Suprapubic skin (tissue), 4 donors: ENCODE measurements at regions not wholly inside any gene's neighbourhood (a gene's known extent, or its start where the extent isn't known, plus 50 kb on each side); places are given as distances from the start of the nearest gene placed in this dataset.

Source experiments
- POLR2A ChIP-seq, 2 donors: fragments of 450-650 bp; IDR thresholded peaks; one replicate each; pipeline ENCODE4 v1.6.1; 2017; ENCODE audit warnings: antibody characterized with exemption in 2 of 2, mild to moderate bottlenecking in 2 of 2, moderate library complexity in 2 of 2
- POLR2AphosphoS5 ChIP-seq, 3 donors: sonication (generic); formaldehyde crosslinking; IDR thresholded peaks; one replicate each; pipeline ENCODE4 v1.6.1; 2017; ENCODE audit warnings: antibody characterized with exemption in 3 of 3
- TF ChIP-seq, protein P1 (sequence below), 2 donors: fragments of 200-600 bp in 1 of 2; fragments of 450-650 bp in 1 of 2; sonication (generic) in 1 of 2; IDR thresholded peaks; one replicate each; pipeline ENCODE4 v1.5.1; 2016 to 2019; ENCODE audit warnings: antibody characterized with exemption in 2 of 2, mild to moderate bottlenecking in 1 of 2, moderate library complexity in 1 of 2

DNA sequence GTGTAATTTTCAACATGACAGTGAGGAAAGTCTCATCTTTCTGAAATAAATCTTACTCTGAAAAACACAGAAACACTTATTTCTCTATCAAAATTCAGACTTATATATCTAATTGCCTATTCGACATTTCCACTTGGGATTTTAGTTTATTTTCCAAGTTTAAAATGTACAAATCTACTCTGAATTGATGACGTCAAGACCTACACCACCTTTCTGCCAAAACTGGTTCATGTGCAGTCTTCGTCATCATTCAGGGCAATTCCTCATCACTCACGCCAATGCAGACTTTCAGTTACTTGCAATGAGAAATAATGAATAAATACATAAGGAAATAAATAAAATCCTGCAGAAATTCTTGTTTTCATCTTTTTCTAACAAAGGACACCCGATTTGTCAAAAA lies 843.8 kb downstream of the C12orf50 start:
- TF ChIP-seq, protein P1, sequence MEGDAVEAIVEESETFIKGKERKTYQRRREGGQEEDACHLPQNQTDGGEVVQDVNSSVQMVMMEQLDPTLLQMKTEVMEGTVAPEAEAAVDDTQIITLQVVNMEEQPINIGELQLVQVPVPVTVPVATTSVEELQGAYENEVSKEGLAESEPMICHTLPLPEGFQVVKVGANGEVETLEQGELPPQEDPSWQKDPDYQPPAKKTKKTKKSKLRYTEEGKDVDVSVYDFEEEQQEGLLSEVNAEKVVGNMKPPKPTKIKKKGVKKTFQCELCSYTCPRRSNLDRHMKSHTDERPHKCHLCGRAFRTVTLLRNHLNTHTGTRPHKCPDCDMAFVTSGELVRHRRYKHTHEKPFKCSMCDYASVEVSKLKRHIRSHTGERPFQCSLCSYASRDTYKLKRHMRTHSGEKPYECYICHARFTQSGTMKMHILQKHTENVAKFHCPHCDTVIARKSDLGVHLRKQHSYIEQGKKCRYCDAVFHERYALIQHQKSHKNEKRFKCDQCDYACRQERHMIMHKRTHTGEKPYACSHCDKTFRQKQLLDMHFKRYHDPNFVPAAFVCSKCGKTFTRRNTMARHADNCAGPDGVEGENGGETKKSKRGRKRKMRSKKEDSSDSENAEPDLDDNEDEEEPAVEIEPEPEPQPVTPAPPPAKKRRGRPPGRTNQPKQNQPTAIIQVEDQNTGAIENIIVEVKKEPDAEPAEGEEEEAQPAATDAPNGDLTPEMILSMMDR (IDR thresholded peaks at IDR 0.05), result no peak
- TF ChIP-seq POLR2A (IDR thresholded peaks at IDR 0.05) (no peak), POLR2AphosphoS5 (IDR thresholded peaks at IDR 0.05) (no peak)
